ENCODE measurements at regions not wholly inside any gene's neighbourhood (a gene's known extent, or its start where the extent isn't known, plus 50 kb on each side); places are given as distances from the start of the nearest gene placed in this dataset.

DNA sequence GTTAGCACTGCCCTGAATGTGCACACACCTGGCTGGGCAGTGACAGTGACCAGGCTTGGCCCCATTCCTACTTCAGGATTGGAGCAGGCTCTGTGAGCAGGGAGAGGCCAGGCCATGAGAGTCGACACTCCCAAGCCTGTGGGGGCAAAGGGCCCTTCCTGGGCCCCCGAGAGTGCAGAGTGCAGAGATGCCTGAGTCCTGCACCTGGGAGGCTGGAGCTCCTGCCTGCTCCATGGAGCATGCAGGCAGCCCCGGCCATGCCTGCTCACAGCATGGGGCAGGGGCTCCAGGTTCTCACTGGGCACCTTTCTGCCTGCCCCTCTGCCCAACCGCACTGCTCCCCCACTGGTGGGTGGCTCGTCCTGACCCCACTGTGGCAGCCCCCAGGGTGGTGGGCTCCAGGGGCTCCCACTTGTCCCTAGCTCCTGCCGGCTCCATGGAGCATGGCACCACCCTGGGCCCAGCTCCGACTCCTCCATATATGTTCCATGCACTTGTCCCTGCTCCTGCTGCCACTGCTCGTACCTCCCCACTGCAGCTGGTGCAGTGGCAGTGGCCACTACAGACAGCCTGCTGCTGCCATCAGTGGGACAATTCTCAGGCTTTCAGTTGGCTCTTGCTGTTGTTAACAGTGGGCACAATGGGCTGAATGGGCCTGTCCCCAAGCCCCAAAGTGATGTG, 282.0 kb downstream of the RPRM start:
- Histone ChIP-seq H3K4me1 (ENCODE audit: control insufficient read depth, insufficient read depth, low read length) (no peaks in the 10 kb centered on the region), H3K4me3 (ENCODE audit: low read depth, low read length) (no peak overlapping the region), H3K27ac (ENCODE audit: low read depth, low read length) (no peak overlapping the region), H3K9me3 (ENCODE audit: control insufficient read depth, insufficient read depth, low read length) (no peaks in the 10 kb centered on the region), H3K36me3 (ENCODE audit: control insufficient read depth, insufficient read depth, low read length) (no peaks in the 10 kb centered on the region), H3K9ac (ENCODE audit: low read depth, low read length) (no peak overlapping the region), H3K27me3 (ENCODE audit: control insufficient read depth, insufficient read depth, low read length) (no peaks in the 10 kb centered on the region)

- no peaks in the 10 kb centered on the region for H3K9me3 ChIP-seq (ENCODE audit: control insufficient read depth, insufficient read depth, low read length)
- no peak overlapping the region for H3K4me3 ChIP-seq (ENCODE audit: low read depth, low read length)
- H3K9ac ChIP-seq (ENCODE audit: low read depth, low read length) = no peak overlapping the region
- no peak overlapping the region for H3K27ac ChIP-seq (ENCODE audit: low read depth, low read length)
- no peaks in the 10 kb centered on the region for H3K27me3 ChIP-seq (ENCODE audit: control insufficient read depth, insufficient read depth, low read length)
- H3K36me3 ChIP-seq (ENCODE audit: control insufficient read depth, insufficient read depth, low read length) = no peaks in the 10 kb centered on the region
- H3K4me1 ChIP-seq (ENCODE audit: control insufficient read depth, insufficient read depth, low read length) = no peaks in the 10 kb centered on the region
Observed at GRCh38 chr2:153195342-153195741, 283.2 kb downstream of the RPRM start.

- no peaks in the 10 kb centered on the region for H3K36me3 ChIP-seq (ENCODE audit: control insufficient read depth, insufficient read depth, low read length)
- H3K9ac ChIP-seq (ENCODE audit: low read depth, low read length) = no peak overlapping the region
- no peak overlapping the region for H3K4me3 ChIP-seq (ENCODE audit: low read depth, low read length)
- no peaks in the 10 kb centered on the region for H3K9me3 ChIP-seq (ENCODE audit: control insufficient read depth, insufficient read depth, low read length)
- no peaks in the 10 kb centered on the region for H3K4me1 ChIP-seq (ENCODE audit: control insufficient read depth, insufficient read depth, low read length)
- no peak overlapping the region for H3K27ac ChIP-seq (ENCODE audit: low read depth, low read length)
- H3K27me3 ChIP-seq (ENCODE audit: control insufficient read depth, insufficient read depth, low read length) = no peaks in the 10 kb centered on the region
Observed at GRCh38 chr2:153189091-153189888, 289.3 kb downstream of the RPRM start.

DNA sequence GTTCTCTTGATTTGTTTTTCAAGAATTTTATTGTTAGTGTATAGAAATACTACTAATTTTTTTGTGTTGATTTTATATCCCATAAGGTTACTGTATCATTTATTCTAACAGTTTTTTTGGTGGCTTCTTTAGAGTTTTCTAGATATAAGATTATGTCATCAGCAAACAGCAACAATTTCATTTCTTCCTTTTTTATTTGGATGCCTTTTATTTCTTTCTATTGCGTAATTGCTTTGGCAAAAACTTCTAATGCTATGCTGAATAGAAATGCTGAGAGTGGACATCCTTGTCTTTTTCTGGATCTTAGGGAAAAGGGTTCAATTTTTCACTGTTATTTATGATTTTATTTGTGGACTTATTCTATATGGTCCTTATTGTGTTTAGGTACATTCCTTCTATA, 298.8 kb downstream of the RPRM start:
- Histone ChIP-seq H3K4me1 (ENCODE audit: control insufficient read depth, insufficient read depth, low read length) (no peaks in the 10 kb centered on the region), H3K27me3 (ENCODE audit: control insufficient read depth, insufficient read depth, low read length) (no peaks in the 10 kb centered on the region), H3K4me3 (ENCODE audit: low read depth, low read length) (no peak overlapping the region), H3K27ac (ENCODE audit: low read depth, low read length) (no peak overlapping the region), H3K9ac (ENCODE audit: low read depth, low read length) (no peak overlapping the region), H3K36me3 (ENCODE audit: control insufficient read depth, insufficient read depth, low read length) (no peaks in the 10 kb centered on the region), H3K9me3 (ENCODE audit: control insufficient read depth, insufficient read depth, low read length) (no peaks in the 10 kb centered on the region)

DNA sequence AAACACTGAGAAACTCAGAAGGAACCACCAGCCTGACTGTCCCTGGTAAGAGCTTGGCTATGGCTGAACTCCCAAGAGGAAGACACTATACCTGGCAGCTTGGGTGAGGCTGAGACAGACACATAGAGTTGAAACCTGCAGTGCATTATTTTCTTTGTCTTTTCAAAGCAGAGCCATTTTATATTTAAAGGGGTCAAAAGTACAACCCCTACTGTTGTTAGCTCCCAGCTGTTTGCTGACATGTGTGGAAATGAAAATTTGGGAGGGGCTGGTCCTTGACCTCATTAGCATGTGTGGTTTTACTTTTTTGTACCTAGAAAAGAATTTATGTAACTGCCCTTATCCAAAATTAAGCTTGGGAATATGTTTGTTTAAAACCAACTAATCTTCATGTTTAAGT, 309.0 kb downstream of the RPRM start:
- Histone ChIP-seq H3K36me3 (ENCODE audit: control insufficient read depth, insufficient read depth, low read length) (no peaks in the 10 kb centered on the region), H3K4me1 (ENCODE audit: control insufficient read depth, insufficient read depth, low read length) (0 out of 2 replicates have a peak, but pooled peaks cover 3% of the 10 kb centered on the region), H3K27ac (ENCODE audit: low read depth, low read length) (no peak overlapping the region), H3K9ac (ENCODE audit: low read depth, low read length) (no peak overlapping the region), H3K4me3 (ENCODE audit: low read depth, low read length) (no peak overlapping the region), H3K9me3 (ENCODE audit: control insufficient read depth, insufficient read depth, low read length) (no peaks in the 10 kb centered on the region), H3K27me3 (ENCODE audit: control insufficient read depth, insufficient read depth, low read length) (no peaks in the 10 kb centered on the region)

DNA sequence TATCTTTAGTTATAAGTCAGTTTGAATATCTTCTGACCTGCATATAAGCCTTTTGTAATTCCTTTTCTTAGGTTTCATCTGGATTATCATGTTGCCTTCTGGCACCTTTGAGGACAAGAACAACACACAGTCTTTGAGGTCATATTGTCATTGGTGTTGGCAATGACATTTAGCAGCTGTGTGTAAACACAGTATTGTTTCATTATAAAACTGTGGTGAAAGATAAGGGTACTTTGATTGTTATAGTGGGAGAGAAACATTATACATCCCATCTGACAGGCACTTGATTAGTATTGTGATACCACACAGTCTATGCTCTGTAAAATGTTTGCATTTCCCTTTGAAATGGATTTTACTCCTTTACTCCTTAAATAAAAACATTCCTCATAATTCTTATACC, 313.5 kb downstream of the RPRM start:
- Histone ChIP-seq H3K9me3 (ENCODE audit: control insufficient read depth, insufficient read depth, low read length) (no peaks in the 10 kb centered on the region), H3K27me3 (ENCODE audit: control insufficient read depth, insufficient read depth, low read length) (no peaks in the 10 kb centered on the region), H3K4me1 (ENCODE audit: control insufficient read depth, insufficient read depth, low read length) (no peaks in the 10 kb centered on the region), H3K4me3 (ENCODE audit: low read depth, low read length) (no peak overlapping the region), H3K36me3 (ENCODE audit: control insufficient read depth, insufficient read depth, low read length) (no peaks in the 10 kb centered on the region), H3K27ac (ENCODE audit: low read depth, low read length) (no peak overlapping the region), H3K9ac (ENCODE audit: low read depth, low read length) (no peak overlapping the region)

DNA sequence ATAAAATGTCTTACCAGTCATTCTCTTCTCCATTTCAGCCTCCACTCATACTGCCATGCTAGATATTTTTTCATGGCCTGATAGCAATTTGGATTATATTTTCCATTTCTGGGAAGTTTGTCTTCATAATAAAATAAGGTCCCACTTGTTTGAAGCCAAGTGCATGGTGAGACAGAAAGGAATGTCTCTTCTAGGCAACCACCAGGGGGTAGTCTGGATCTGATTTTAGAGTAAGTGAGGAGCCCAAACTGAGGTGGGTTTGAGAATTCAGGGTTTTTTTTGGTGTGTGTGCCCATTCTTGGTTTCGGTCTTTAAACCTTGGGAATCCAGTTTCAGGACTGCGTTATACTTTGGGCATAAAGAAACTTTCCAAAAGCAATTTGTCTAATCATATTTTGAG, 315.5 kb downstream of the RPRM start:
- Histone ChIP-seq H3K36me3 (ENCODE audit: control insufficient read depth, insufficient read depth, low read length) (no peaks in the 10 kb centered on the region), H3K4me3 (ENCODE audit: low read depth, low read length) (no peak overlapping the region), H3K27ac (ENCODE audit: low read depth, low read length) (no peak overlapping the region), H3K9ac (ENCODE audit: low read depth, low read length) (no peak overlapping the region), H3K4me1 (ENCODE audit: control insufficient read depth, insufficient read depth, low read length) (no peaks in the 10 kb centered on the region), H3K27me3 (ENCODE audit: control insufficient read depth, insufficient read depth, low read length) (no peaks in the 10 kb centered on the region), H3K9me3 (ENCODE audit: control insufficient read depth, insufficient read depth, low read length) (no peaks in the 10 kb centered on the region)

DNA sequence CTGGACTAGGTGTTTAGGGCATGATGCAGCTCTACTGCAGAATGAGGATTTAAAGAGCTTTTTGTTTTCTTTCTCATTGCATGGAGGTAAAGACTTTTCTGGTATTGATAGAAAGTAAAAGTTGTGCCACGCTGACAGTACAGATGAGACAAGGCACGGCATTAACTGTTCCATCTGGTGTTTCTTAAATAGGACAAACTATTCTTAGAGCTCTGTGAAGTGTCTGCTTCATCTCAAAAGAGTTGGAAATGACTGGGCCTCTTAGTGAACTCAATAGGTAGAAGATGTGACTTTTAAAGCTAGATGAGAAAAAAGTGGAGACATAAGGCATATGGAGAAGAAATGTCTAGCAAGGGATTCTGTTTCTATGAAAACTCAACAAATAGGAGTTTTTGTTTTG, 321.8 kb downstream of the RPRM start:
- Histone ChIP-seq H3K27me3 (ENCODE audit: control insufficient read depth, insufficient read depth, low read length) (no peaks in the 10 kb centered on the region), H3K36me3 (ENCODE audit: control insufficient read depth, insufficient read depth, low read length) (no peaks in the 10 kb centered on the region), H3K9ac (ENCODE audit: low read depth, low read length) (no peak overlapping the region), H3K4me3 (ENCODE audit: low read depth, low read length) (no peak overlapping the region), H3K4me1 (ENCODE audit: control insufficient read depth, insufficient read depth, low read length) (no peaks in the 10 kb centered on the region), H3K9me3 (ENCODE audit: control insufficient read depth, insufficient read depth, low read length) (no peaks in the 10 kb centered on the region), H3K27ac (ENCODE audit: low read depth, low read length) (no peak overlapping the region)

DNA sequence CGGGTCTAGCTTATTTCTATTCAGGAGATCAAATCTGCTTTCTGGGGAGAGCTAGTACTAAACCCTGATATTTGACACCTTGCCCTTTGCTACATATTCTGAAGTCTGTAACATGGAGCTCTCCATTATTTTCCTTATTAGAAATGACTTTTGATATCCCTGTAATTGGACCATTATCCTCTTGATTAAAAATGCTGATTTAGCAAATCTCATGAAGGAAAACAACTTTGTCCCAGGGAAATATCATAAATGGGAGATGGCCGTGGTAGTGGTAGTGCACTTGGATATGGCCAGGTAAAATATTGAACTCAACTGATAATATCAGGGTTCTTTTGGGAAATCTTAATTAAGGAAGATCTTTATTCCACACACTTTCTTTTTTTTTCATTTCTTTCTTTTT, 326.5 kb downstream of the RPRM start:
- H3K27ac ChIP-seq (ENCODE audit: low read depth, low read length) = no peak overlapping the region
- H3K4me1 ChIP-seq (ENCODE audit: control insufficient read depth, insufficient read depth, low read length) = no peaks in the 10 kb centered on the region
- no peaks in the 10 kb centered on the region for H3K27me3 ChIP-seq (ENCODE audit: control insufficient read depth, insufficient read depth, low read length)
- no peak overlapping the region for H3K9ac ChIP-seq (ENCODE audit: low read depth, low read length)
- no peak overlapping the region for H3K4me3 ChIP-seq (ENCODE audit: low read depth, low read length)
- no peaks in the 10 kb centered on the region for H3K36me3 ChIP-seq (ENCODE audit: control insufficient read depth, insufficient read depth, low read length)
- H3K9me3 ChIP-seq (ENCODE audit: control insufficient read depth, insufficient read depth, low read length) = no peaks in the 10 kb centered on the region

DNA sequence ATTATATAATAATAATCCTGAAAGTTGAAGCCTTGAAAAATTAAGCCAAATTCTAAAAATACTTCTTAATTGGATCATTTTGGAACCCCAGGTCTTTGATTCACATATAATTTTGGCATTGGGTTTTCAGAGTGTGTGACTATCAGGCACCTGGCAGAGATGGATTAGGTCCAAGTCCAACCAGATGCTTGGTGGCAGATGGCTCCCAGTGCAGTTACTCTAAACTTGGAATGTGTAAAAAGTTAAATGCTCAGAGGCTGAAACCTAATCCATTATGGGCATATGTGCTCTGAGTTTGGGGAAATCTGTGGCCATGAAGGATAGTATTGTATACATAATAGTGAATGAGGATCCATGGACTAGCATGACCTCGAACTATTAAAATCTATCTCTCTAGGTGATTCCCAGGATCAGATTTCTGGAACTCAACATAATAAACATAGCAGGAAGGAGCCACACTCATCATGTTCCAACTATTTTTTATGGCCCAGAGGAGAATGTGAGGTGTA, 333.0 kb downstream of the RPRM start:
- Histone ChIP-seq H3K9ac (ENCODE audit: low read depth, low read length) (no peak overlapping the region), H3K9me3 (ENCODE audit: control insufficient read depth, insufficient read depth, low read length) (no peaks in the 10 kb centered on the region), H3K4me1 (ENCODE audit: control insufficient read depth, insufficient read depth, low read length) (peaks cover 4% of the 10 kb centered on the region; the same call in 1 of the 2 replicates), H3K36me3 (ENCODE audit: control insufficient read depth, insufficient read depth, low read length) (no peaks in the 10 kb centered on the region), H3K27ac (ENCODE audit: low read depth, low read length) (no peak overlapping the region), H3K4me3 (ENCODE audit: low read depth, low read length) (no peak overlapping the region), H3K27me3 (ENCODE audit: control insufficient read depth, insufficient read depth, low read length) (no peaks in the 10 kb centered on the region)

GRCh38 chr2:153143540-153143939, 335.0 kb downstream of the RPRM start:
- Histone ChIP-seq H3K4me1 (ENCODE audit: control insufficient read depth, insufficient read depth, low read length) (peaks cover 11% of the 10 kb centered on the region; the same call in 1 of the 2 replicates), H3K9me3 (ENCODE audit: control insufficient read depth, insufficient read depth, low read length) (no peaks in the 10 kb centered on the region), H3K4me3 (ENCODE audit: low read depth, low read length) (no peak overlapping the region), H3K27ac (ENCODE audit: low read depth, low read length) (no peak overlapping the region), H3K36me3 (ENCODE audit: control insufficient read depth, insufficient read depth, low read length) (no peaks in the 10 kb centered on the region), H3K9ac (ENCODE audit: low read depth, low read length) (no peak overlapping the region), H3K27me3 (ENCODE audit: control insufficient read depth, insufficient read depth, low read length) (no peaks in the 10 kb centered on the region)
